ENCODE measurements at regions not wholly inside any gene's neighbourhood (a gene's known extent, or its start where the extent isn't known, plus 50 kb on each side); places are given as distances from the start of the nearest gene placed in this dataset.

GRCh38 chr2:121830809-121831208, 75.4 kb downstream of the TSN start (continued):
- no peak for TF ChIP-seq HDAC6 (IDR thresholded peaks at IDR 0.05; ENCODE audit: low read depth, low read length)
- no peak for TF ChIP-seq KDM1A (IDR thresholded peaks at IDR 0.05; ENCODE audit: borderline replicate concordance, low read length)
- TF ChIP-seq TBP (IDR thresholded peaks at IDR 0.05; ENCODE audit: low read depth, low read length): no peak
- TF ChIP-seq KDM5A (IDR thresholded peaks at IDR 0.05; ENCODE audit: low read length): no peak
